AG09309 (cell line): ENCODE measurements at regions not wholly inside any gene's neighbourhood (a gene's known extent, or its start where the extent isn't known, plus 50 kb on each side); places are given as distances from the start of the nearest gene placed in this dataset.

Source experiments
- DNase-seq: peaks from one replicate; pipeline ENCODE4 v3.0.0-alpha.2; 2010; ENCODE audit warnings: low read depth
- H3K4me3 ChIP-seq: 2 replicates; pipeline ENCODE4 v1.5.1; 2011; ENCODE audit warnings: mild to moderate bottlenecking, low read depth, low read length, moderate library complexity; ENCODE audit not compliant: control insufficient read depth
- CTCF ChIP-seq: IDR thresholded peaks from 2 replicates; pipeline ENCODE4 v1.5.1; 2011; ENCODE audit warnings: mild to moderate bottlenecking, low read depth, low read length, inconsistent platforms; ENCODE audit not compliant: insufficient read depth, control insufficient read depth; ENCODE audit errors: missing control alignments

GRCh38 chr4:186924723-186925122 lies 201.1 kb upstream of the FAT1 start:
- DNase-seq: no peak
- TF ChIP-seq CTCF: no peak
- H3K4me3 ChIP-seq: no peak overlapping the region

- no peak for TF ChIP-seq CTCF
- no peak for DNase-seq
- H3K4me3 ChIP-seq: no peak overlapping the region
Measured at GRCh38 chr4:186927624-186928023, 204.0 kb upstream of the FAT1 start.

GRCh38 chr4:186930024-186930423 lies 206.4 kb upstream of the FAT1 start:
- no peak overlapping the region for H3K4me3 ChIP-seq
- no peak for TF ChIP-seq CTCF
- DNase-seq: no peak

- no peak overlapping the region for H3K4me3 ChIP-seq
- peak; percentile 75 for DNase-seq
- no peak for TF ChIP-seq CTCF
Measured at GRCh38 chr4:186931519-186931918, 207.9 kb upstream of the FAT1 start.

- no peak for DNase-seq
- no peak overlapping the region for H3K4me3 ChIP-seq
- no peak for TF ChIP-seq CTCF
Measured at GRCh38 chr4:186932196-186932595, 208.5 kb upstream of the FAT1 start.

- TF ChIP-seq CTCF: no peak
- DNase-seq: peak; percentile 76
- no peak overlapping the region for H3K4me3 ChIP-seq
Measured at GRCh38 chr4:186932631-186933187, 209.1 kb upstream of the FAT1 start.

GRCh38 chr4:186934244-186934643 lies 210.6 kb upstream of the FAT1 start:
- DNase-seq: no peak
- TF ChIP-seq CTCF: no peak
- H3K4me3 ChIP-seq: no peak overlapping the region
